DOHH2 (cell line): ENCODE measurements at regions not wholly inside any gene's neighbourhood (a gene's known extent, or its start where the extent isn't known, plus 50 kb on each side); places are given as distances from the start of the nearest gene placed in this dataset.

Experiments
- H3F3A ChIP-seq: fragments of 200-600 bp; sonication (generic), shearing (Covaris generic); 2 replicates; pipeline ENCODE4 v1.6.0; 2016; ENCODE audit warnings: antibody characterized with exemption, mild to moderate bottlenecking; ENCODE audit not compliant: control insufficient read depth, insufficient read depth
- H3K27ac ChIP-seq: fragments of 200-600 bp; sonication (generic); 2 replicates; pipeline ENCODE4 v1.5.1; 2014; ENCODE audit warnings: low read depth, mild to moderate bottlenecking, low read length, moderate library complexity
- H3K27me3 ChIP-seq: fragments of 200-600 bp; sonication (generic); 2 replicates; pipeline ENCODE4 v1.6.1; 2014; ENCODE audit warnings: mild to moderate bottlenecking, low read length, mixed read lengths; ENCODE audit not compliant: control insufficient read depth
- H3K36me3 ChIP-seq: fragments of 200-600 bp; sonication (generic); 2 replicates; pipeline ENCODE4 v1.6.1; 2014; ENCODE audit warnings: mild to moderate bottlenecking, low read length, moderate library complexity, mixed read lengths; ENCODE audit not compliant: control insufficient read depth
- H3K4me1 ChIP-seq: fragments of 200-600 bp; sonication (generic); 2 replicates; pipeline ENCODE4 v1.6.1; 2014; ENCODE audit warnings: mild to moderate bottlenecking, low read length, mixed read lengths; ENCODE audit not compliant: control insufficient read depth
- H3K4me2 ChIP-seq: fragments of 200-600 bp; sonication (generic); 2 replicates; pipeline ENCODE4 v1.6.0; 2014; ENCODE audit warnings: mild to moderate bottlenecking, low read length, moderate library complexity
- H3K4me3 ChIP-seq: fragments of 200-600 bp; sonication (generic); 2 replicates; pipeline ENCODE4 v1.5.1; 2014; ENCODE audit warnings: mild to moderate bottlenecking, low read length, mixed read lengths
- H3K79me2 ChIP-seq: fragments of 200-600 bp; sonication (generic); 2 replicates; pipeline ENCODE4 v1.6.1; 2014; ENCODE audit warnings: mild to moderate bottlenecking, low read length, mixed read lengths; ENCODE audit not compliant: control insufficient read depth
- H3K9me2 ChIP-seq: fragments of 200-600 bp; sonication (generic); replicated peaks from 2 replicates; pipeline ENCODE4 v1.6.1; 2014; ENCODE audit warnings: mild to moderate bottlenecking, low read length, mixed read lengths; ENCODE audit not compliant: control insufficient read depth
- H3K9me3 ChIP-seq: fragments of 200-600 bp; sonication (generic); 2 replicates; pipeline ENCODE4 v1.6.1; 2014; ENCODE audit warnings: antibody characterized with exemption, low read length, mixed read lengths; ENCODE audit not compliant: control insufficient read depth, insufficient read depth
- H4K20me1 ChIP-seq: fragments of 200-600 bp; sonication (generic); 2 replicates; pipeline ENCODE4 v1.6.0; 2014; ENCODE audit warnings: low read depth, mild to moderate bottlenecking, antibody characterized with exemption, low read length, moderate library complexity; ENCODE audit not compliant: control insufficient read depth, insufficient read depth
- EZH2phosphoT487 ChIP-seq: fragments of 200-600 bp; sonication (generic); IDR thresholded peaks from 2 replicates; pipeline ENCODE4 v1.6.1; 2017; ENCODE audit warnings: borderline replicate concordance, mild to moderate bottlenecking, antibody characterized with exemption, low read length, moderate library complexity, mixed read lengths
- TF ChIP-seq, protein P1 (sequence below): fragments of 200-600 bp; sonication (generic); IDR thresholded peaks from one replicate; pipeline ENCODE4 v1.5.1; 2014; ENCODE audit warnings: antibody characterized with exemption, mild to moderate bottlenecking, low read depth, low read length; ENCODE audit not compliant: poor library complexity, severe bottlenecking

DNA sequence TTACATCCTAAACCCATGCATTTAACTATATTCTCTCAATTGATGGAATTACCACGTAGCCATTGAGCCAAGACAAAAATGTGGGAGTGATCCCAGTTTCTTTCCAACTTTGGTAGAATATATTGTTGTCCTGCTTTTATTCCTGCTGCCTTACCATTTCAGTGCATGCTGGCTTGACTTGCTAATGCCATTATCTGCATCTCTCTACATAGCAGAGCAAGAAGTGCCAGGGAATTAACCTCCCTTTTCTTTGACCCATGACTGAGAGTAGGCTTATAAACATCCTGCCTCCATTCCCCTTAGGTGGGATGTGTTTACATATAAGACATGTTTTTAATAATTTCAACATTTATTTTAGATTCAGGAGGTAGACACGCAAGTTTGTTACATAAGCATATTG lies 1153.4 kb downstream of the IGSF11 start:
- H3K4me3 ChIP-seq: no peak overlapping the region
- no peaks in the 10 kb centered on the region for H3F3A ChIP-seq
- TF ChIP-seq, protein P1, sequence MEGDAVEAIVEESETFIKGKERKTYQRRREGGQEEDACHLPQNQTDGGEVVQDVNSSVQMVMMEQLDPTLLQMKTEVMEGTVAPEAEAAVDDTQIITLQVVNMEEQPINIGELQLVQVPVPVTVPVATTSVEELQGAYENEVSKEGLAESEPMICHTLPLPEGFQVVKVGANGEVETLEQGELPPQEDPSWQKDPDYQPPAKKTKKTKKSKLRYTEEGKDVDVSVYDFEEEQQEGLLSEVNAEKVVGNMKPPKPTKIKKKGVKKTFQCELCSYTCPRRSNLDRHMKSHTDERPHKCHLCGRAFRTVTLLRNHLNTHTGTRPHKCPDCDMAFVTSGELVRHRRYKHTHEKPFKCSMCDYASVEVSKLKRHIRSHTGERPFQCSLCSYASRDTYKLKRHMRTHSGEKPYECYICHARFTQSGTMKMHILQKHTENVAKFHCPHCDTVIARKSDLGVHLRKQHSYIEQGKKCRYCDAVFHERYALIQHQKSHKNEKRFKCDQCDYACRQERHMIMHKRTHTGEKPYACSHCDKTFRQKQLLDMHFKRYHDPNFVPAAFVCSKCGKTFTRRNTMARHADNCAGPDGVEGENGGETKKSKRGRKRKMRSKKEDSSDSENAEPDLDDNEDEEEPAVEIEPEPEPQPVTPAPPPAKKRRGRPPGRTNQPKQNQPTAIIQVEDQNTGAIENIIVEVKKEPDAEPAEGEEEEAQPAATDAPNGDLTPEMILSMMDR: no peak
- no peak for TF ChIP-seq EZH2phosphoT487
- H4K20me1 ChIP-seq: no peaks in the 10 kb centered on the region
- no peaks in the 10 kb centered on the region for H3K27me3 ChIP-seq
- peaks cover 14% of the 10 kb centered on the region for H3K4me1 ChIP-seq
- no peaks in the 10 kb centered on the region for H3K79me2 ChIP-seq
- H3K4me2 ChIP-seq: no peak overlapping the region
- no peak overlapping the region for H3K27ac ChIP-seq
- no peaks in the 10 kb centered on the region for H3K36me3 ChIP-seq
- no peaks in the 10 kb centered on the region for H3K9me3 ChIP-seq
- no peaks in the 10 kb centered on the region for H3K9me2 ChIP-seq

GRCh38 chr3:117885011-117885441 lies 1149.6 kb downstream of the IGSF11 start:
- no peaks in the 10 kb centered on the region for H3F3A ChIP-seq
- H3K4me2 ChIP-seq: peak overlapping the region; percentile 54
- no peaks in the 10 kb centered on the region for H4K20me1 ChIP-seq
- H3K79me2 ChIP-seq: no peaks in the 10 kb centered on the region
- TF ChIP-seq, protein P1: no peak
- TF ChIP-seq EZH2phosphoT487: no peak
- H3K4me1 ChIP-seq: peaks cover 14% of the 10 kb centered on the region
- H3K9me2 ChIP-seq: no peaks in the 10 kb centered on the region
- no peaks in the 10 kb centered on the region for H3K27me3 ChIP-seq
- H3K27ac ChIP-seq: no peak overlapping the region
- no peaks in the 10 kb centered on the region for H3K36me3 ChIP-seq
- no peaks in the 10 kb centered on the region for H3K9me3 ChIP-seq
- peak overlapping the region; percentile 19; the same call in 1 of the 2 replicates for H3K4me3 ChIP-seq

DNA sequence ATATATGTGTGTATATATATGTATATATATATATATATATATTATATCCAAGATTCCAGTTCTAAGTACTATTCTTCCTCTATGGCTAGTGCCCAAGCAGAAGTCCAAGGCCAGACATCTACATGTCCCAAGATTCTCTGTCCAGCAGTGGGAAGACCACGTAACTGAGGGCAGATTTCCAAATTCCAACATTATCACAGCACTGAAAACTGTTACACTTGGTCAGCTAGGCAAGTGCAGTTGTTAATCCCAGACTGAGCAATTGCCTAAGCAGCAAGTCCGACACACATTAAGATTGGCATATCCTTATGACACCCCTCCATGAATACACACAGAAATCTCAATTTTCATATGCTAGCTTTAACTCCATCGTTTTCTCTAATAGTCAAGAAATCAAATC lies 1148.5 kb downstream of the IGSF11 start:
- H3K27ac ChIP-seq: no peak overlapping the region

More for the DNA sequence above, 1148.5 kb downstream of the IGSF11 start:
- no peaks in the 10 kb centered on the region for H3K36me3 ChIP-seq
- peaks cover 14% of the 10 kb centered on the region for H3K4me1 ChIP-seq
- H3K79me2 ChIP-seq: no peaks in the 10 kb centered on the region
- H3K9me2 ChIP-seq: no peaks in the 10 kb centered on the region
- no peaks in the 10 kb centered on the region for H4K20me1 ChIP-seq
- H3K4me3 ChIP-seq: no peak overlapping the region
- no peak for TF ChIP-seq EZH2phosphoT487
- TF ChIP-seq, protein P1: no peak
- no peak overlapping the region for H3K4me2 ChIP-seq
- H3K27me3 ChIP-seq: no peaks in the 10 kb centered on the region
- no peaks in the 10 kb centered on the region for H3K9me3 ChIP-seq
- H3F3A ChIP-seq: no peaks in the 10 kb centered on the region
